Lower leg skin (tissue), 4 donors: ENCODE measurements at regions not wholly inside any gene's neighbourhood (a gene's known extent, or its start where the extent isn't known, plus 50 kb on each side); places are given as distances from the start of the nearest gene placed in this dataset.
"Not testable (repeated sequence)": the region's sequence is repeated elsewhere in the genome, so short reads cannot be mapped to it uniquely, and the experiment has no call there.

Experiments used
- DNase-seq, 2 donors: peaks; one replicate each; pipeline ENCODE4 v3.0.0-alpha.2; 2019; ENCODE audit warnings: low spot score in 2 of 2
- H3K4me3 ChIP-seq: fragments of 200-600 bp; sonication (generic); 2 replicates; pipeline ENCODE4 v1.5.1; 2017; ENCODE audit warnings: mild to moderate bottlenecking, low read depth; ENCODE audit not compliant: poor library complexity, severe bottlenecking
- CTCF ChIP-seq, 3 donors: fragments of 450-650 bp; IDR thresholded peaks; one replicate each; pipeline ENCODE4 v1.5.1; 2016; ENCODE audit warnings: antibody characterized with exemption in 3 of 3, mild to moderate bottlenecking in 3 of 3, moderate library complexity in 2 of 3
- POLR2A ChIP-seq, 2 donors: fragments of 450-650 bp; IDR thresholded peaks; one replicate each; pipeline ENCODE4 v1.6.1; 2016 to 2017; ENCODE audit warnings: antibody characterized with exemption in 2 of 2, mild to moderate bottlenecking in 1 of 2, moderate library complexity in 1 of 2
- WGBS, 2 donors: methylation state at CpG; one replicate each; pipeline ENCODE4 v1.1.5; 2018; 5-methylcytosine and 5-hydroxymethylcytosine counted together
- intact Hi-C: fragments of 100-400 bp; cut with DNase I; formaldehyde crosslinking; loops from one replicate; pipeline ENCODE4 v1.15.0; 2023; ENCODE audit warnings: low total_unique reads

DNA sequence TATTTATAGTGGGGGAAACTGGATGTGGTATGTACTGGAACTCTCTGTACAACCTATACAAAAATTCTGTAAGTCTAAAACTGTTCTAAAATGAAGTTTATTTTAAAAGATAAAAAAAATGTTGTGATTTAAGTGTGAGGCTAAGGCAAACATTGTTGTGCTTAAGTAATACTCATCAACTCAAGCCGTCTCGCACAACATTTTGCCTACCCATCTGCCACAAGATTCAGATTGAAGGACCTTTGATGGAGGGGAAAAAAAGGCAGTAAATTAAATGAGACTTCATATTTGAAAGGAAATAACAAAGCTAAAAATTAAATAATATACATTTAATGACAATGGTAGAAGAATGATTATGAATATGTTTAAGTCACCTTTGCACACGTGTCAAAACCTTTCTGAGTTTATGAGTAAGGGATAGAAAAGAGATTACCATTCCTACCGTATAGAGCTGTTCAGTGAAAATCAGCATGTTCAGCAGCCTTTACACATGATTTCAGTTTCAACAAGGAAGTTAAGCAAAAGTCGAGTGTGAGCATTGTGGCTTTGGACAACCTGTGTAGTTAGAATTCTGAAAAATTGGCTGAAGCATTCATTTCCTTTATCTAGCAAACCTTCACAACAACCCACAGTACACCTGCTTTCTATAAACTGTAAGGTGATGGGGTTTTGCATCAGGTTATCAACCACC is 499.3 kb downstream of the IRS1 start:
- no peak overlapping the region for H3K4me3 ChIP-seq
- 83 to 89% methylated on average over 5 of the region's 5 CpGs for WGBS, 2 donors
- TF ChIP-seq POLR2A (IDR thresholded peaks at IDR 0.05) (no peak), CTCF (IDR thresholded peaks at IDR 0.05) (no peak)
- no peak for DNase-seq
- intact Hi-C loops, result no loop called here

DNA sequence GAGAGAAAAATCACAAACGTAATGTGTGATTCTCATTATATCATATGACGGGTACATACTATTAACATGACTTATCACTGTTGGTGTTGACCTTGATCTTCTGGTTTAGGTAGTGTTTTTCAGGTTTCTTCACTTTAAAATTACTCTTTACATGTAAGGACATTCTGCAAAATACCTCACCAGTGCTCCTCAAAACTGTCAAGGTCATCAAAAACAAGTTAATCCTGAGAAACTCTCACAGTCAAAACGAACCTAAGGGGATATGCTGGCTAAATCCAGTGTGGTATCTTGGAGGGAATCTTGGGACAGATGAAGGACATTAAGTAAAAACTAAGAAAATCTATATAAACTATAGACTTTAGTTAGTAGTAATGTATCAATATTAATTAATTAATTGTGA is 499.8 kb downstream of the IRS1 start:
- no peak overlapping the region for H3K4me3 ChIP-seq
- intact Hi-C loops, result no loop called here
- 57 to 79% methylated on average over 3 of the region's 3 CpGs for WGBS, 2 donors
- no peak for TF ChIP-seq CTCF (IDR thresholded peaks at IDR 0.05)
- no peak for TF ChIP-seq POLR2A (IDR thresholded peaks at IDR 0.05)
- no peak for DNase-seq

- TF ChIP-seq POLR2A (IDR thresholded peaks at IDR 0.05) (no peak), CTCF (IDR thresholded peaks at IDR 0.05) (no peak)
- H3K4me3 ChIP-seq, result no peak overlapping the region
- 68 to 84% methylated on average over 3 of the region's 3 CpGs for WGBS, 2 donors
- intact Hi-C loops, result no loop called here
- no peak for DNase-seq
Measured at GRCh38 chr2:226295681-226296080, 503.9 kb downstream of the IRS1 start.

- no peak for DNase-seq
- H3K4me3 ChIP-seq, result no peak overlapping the region
- no peak for TF ChIP-seq POLR2A (IDR thresholded peaks at IDR 0.05)
- TF ChIP-seq CTCF (IDR thresholded peaks at IDR 0.05), result no peak
- intact Hi-C loops, result no loop called here
- WGBS, 2 donors, result 5 to 36% methylated on average over 1 of the region's 1 CpG
Measured at GRCh38 chr2:226295123-226295522, 504.5 kb downstream of the IRS1 start.

DNA sequence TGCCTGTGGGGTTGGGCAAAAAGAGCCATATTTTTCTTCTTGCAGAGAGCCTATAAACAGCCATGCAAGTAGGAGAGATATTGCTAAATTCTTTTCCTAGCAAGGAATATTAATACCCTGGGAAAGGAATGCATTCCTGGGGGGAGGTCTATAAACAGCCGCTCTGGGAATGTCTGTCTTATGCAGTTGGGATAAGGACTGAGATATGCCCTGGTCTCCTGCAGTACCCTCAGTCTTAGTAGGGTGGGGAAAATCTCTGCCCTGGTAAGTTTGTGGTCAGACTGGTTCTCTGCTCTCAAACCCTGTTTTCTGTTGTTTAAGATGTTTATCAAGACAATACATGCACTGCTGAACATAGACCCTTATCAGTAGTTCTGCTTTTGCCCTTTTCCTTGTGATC is 508.3 kb downstream of the IRS1 start:
- intact Hi-C loops, DNase-seq, H3K4me3 ChIP-seq: not testable (repeated sequence)
- WGBS, 2 donors, result 100% methylated on average over 1 of the region's 1 CpG

DNA sequence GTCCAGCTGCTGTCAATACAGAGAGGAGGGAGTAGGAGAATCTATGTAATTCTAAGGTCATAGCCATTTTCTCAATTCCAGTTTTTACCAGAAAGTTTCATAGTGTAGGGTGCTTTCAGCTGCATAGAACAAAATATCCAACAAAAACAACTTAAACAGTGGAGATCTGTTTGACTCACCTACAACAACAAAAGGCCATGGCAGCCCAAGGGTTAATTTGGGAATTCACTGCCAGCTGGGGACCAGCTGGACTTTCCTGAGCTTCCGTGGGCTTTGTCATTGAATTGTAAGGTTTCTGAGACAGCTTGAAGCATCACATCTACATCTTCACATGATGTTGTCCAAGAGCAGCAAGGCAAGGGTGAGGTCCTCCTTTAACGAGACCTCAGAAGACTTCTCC is 512.7 kb downstream of the IRS1 start:
- TF ChIP-seq POLR2A (IDR thresholded peaks at IDR 0.05) (no peak), CTCF (IDR thresholded peaks at IDR 0.05) (no peak)
- intact Hi-C loops, result no loop called here
- 67 to 79% methylated on average over 2 of the region's 2 CpGs for WGBS, 2 donors
- DNase-seq, result no peak
- H3K4me3 ChIP-seq, result no peak overlapping the region
